Activated T-helper 2 cell treated with anti-CD3 and anti-CD28 coated beads, Interferon-gamma antibody, Interleukin-2, Interleukin-4, amounts not matched to agents 10 μg/mL and 5 μg/mL and 100 μg/mL, durations not matched to agents 14 hours and 24 hours and 36 hours (primary cell): ENCODE measurements at regions not wholly inside any gene's neighbourhood (a gene's known extent, or its start where the extent isn't known, plus 50 kb on each side); places are given as distances from the start of the nearest gene placed in this dataset.
"Not testable (repeated sequence)": the region's sequence is repeated elsewhere in the genome, so short reads cannot be mapped to it uniquely, and the experiment has no call there.

Source experiments
- DNase-seq: peaks from one replicate; pipeline ENCODE4 v3.0.0; 2021; ENCODE audit warnings: low spot score
- H3K27ac Mint-ChIP-seq: one replicate; pipeline ENCODE4 v1.8.0; 2021; ENCODE audit warnings: mixed read lengths
- H3K27me3 Mint-ChIP-seq: one replicate; pipeline ENCODE4 v1.8.0; 2021; ENCODE audit warnings: low read depth, mixed read lengths
- H3K36me3 Mint-ChIP-seq: one replicate; pipeline ENCODE4 v1.8.0; 2021; ENCODE audit warnings: low read depth, mixed read lengths
- H3K4me1 Mint-ChIP-seq: one replicate; pipeline ENCODE4 v1.8.0; 2021; ENCODE audit warnings: low read depth, mixed read lengths
- H3K4me3 Mint-ChIP-seq: one replicate; pipeline ENCODE4 v1.8.0; 2021; ENCODE audit warnings: low read depth, mild to moderate bottlenecking, moderate library complexity, mixed read lengths
- H3K9me3 Mint-ChIP-seq: one replicate; pipeline ENCODE4 v1.8.0; 2021; ENCODE audit warnings: mixed read lengths
- intact Hi-C: fragments of 100-400 bp; cut with micrococcal nuclease; formaldehyde crosslinking; loops from one replicate; pipeline ENCODE4 v1.15.1; 2023

- H3K27me3 Mint-ChIP-seq = no peaks in the 10 kb centered on the region
- DNase-seq = no peak
- H3K27ac Mint-ChIP-seq = no peak overlapping the region
- H3K4me3 Mint-ChIP-seq = no peak overlapping the region
- H3K36me3 Mint-ChIP-seq = no peaks in the 10 kb centered on the region
- H3K4me1 Mint-ChIP-seq = no peaks in the 10 kb centered on the region
- intact Hi-C loops = no loop called here
- peaks cover 3% of the 10 kb centered on the region for H3K9me3 Mint-ChIP-seq
Measured at GRCh38 chr1:163604321-163604720, 282.6 kb downstream of the NUF2 start.

- DNase-seq = no peak
- Mint-ChIP-seq H3K27me3 (no peaks in the 10 kb centered on the region), H3K36me3 (no peaks in the 10 kb centered on the region), H3K4me3 (no peak overlapping the region), H3K27ac (no peak overlapping the region), H3K4me1 (no peaks in the 10 kb centered on the region), H3K9me3 (peaks cover 8% of the 10 kb centered on the region)
- intact Hi-C loops = no loop called here
Measured at GRCh38 chr1:163604896-163605295, 283.1 kb downstream of the NUF2 start.

- Mint-ChIP-seq H3K9me3 (peaks cover 6% of the 10 kb centered on the region), H3K36me3 (no peaks in the 10 kb centered on the region), H3K27ac (no peak overlapping the region), H3K27me3 (no peaks in the 10 kb centered on the region), H3K4me1 (no peaks in the 10 kb centered on the region), H3K4me3 (no peak overlapping the region)
- intact Hi-C loops = no loop called here
- no peak for DNase-seq
Measured at GRCh38 chr1:163608979-163609378, 287.2 kb downstream of the NUF2 start.

GRCh38 chr1:163609858-163610257 lies 288.1 kb downstream of the NUF2 start:
- Mint-ChIP-seq H3K27ac (no peak overlapping the region), H3K9me3 (peaks cover 6% of the 10 kb centered on the region), H3K4me1 (no peaks in the 10 kb centered on the region), H3K27me3 (no peaks in the 10 kb centered on the region), H3K36me3 (no peaks in the 10 kb centered on the region), H3K4me3 (no peak overlapping the region)
- intact Hi-C loops = no loop called here
- no peak for DNase-seq

GRCh38 chr1:163610486-163610885 lies 288.7 kb downstream of the NUF2 start:
- Mint-ChIP-seq H3K27me3 (no peaks in the 10 kb centered on the region), H3K9me3 (peaks cover 6% of the 10 kb centered on the region), H3K36me3 (no peaks in the 10 kb centered on the region), H3K4me3 (no peak overlapping the region), H3K27ac (no peak overlapping the region), H3K4me1 (no peaks in the 10 kb centered on the region)
- no peak for DNase-seq
- intact Hi-C loops = no loop called here

GRCh38 chr1:163614361-163614760 lies 292.6 kb downstream of the NUF2 start:
- Mint-ChIP-seq H3K9me3 (peaks cover 6% of the 10 kb centered on the region), H3K4me1 (no peaks in the 10 kb centered on the region), H3K27me3 (no peaks in the 10 kb centered on the region), H3K27ac (no peak overlapping the region), H3K36me3 (no peaks in the 10 kb centered on the region), H3K4me3 (no peak overlapping the region)
- intact Hi-C loops = no loop called here
- DNase-seq = no peak

GRCh38 chr1:163628034-163628773 lies 306.4 kb downstream of the NUF2 start:
- H3K4me1 Mint-ChIP-seq = no peaks in the 10 kb centered on the region
- no peak for DNase-seq
- no peaks in the 10 kb centered on the region for H3K36me3 Mint-ChIP-seq
- H3K27ac Mint-ChIP-seq = no peak overlapping the region
- intact Hi-C loops = no loop called here
- peaks cover 40% of the 10 kb centered on the region for H3K9me3 Mint-ChIP-seq
- H3K27me3 Mint-ChIP-seq = no peaks in the 10 kb centered on the region
- H3K4me3 Mint-ChIP-seq = no peak overlapping the region

- H3K4me1 Mint-ChIP-seq = no peaks in the 10 kb centered on the region
- H3K27me3 Mint-ChIP-seq = no peaks in the 10 kb centered on the region
- DNase-seq = no peak
- H3K4me3 Mint-ChIP-seq = no peak overlapping the region
- H3K27ac Mint-ChIP-seq = no peak overlapping the region
- H3K36me3 Mint-ChIP-seq = no peaks in the 10 kb centered on the region
- H3K9me3 Mint-ChIP-seq = peaks cover 42% of the 10 kb centered on the region
- intact Hi-C loops = no loop called here
Measured at GRCh38 chr1:163632269-163632668, 310.5 kb downstream of the NUF2 start.

GRCh38 chr1:163633366-163633765 lies 311.6 kb downstream of the NUF2 start:
- intact Hi-C loops = no loop called here
- Mint-ChIP-seq H3K9me3 (peaks cover 42% of the 10 kb centered on the region), H3K27me3 (no peaks in the 10 kb centered on the region), H3K4me1 (no peaks in the 10 kb centered on the region), H3K4me3 (no peak overlapping the region), H3K27ac (no peak overlapping the region), H3K36me3 (no peaks in the 10 kb centered on the region)
- no peak for DNase-seq

- H3K4me3 Mint-ChIP-seq, H3K4me1 Mint-ChIP-seq, H3K27ac Mint-ChIP-seq, H3K27me3 Mint-ChIP-seq, DNase-seq, H3K36me3 Mint-ChIP-seq, intact Hi-C loops: not testable (repeated sequence)
- H3K9me3 Mint-ChIP-seq = peaks cover 17% of the 10 kb centered on the region
Measured at GRCh38 chr1:163645676-163646075, 323.9 kb downstream of the NUF2 start.

GRCh38 chr1:163650624-163651023 lies 328.9 kb downstream of the NUF2 start:
- H3K4me3 Mint-ChIP-seq = no peak overlapping the region
- H3K27me3 Mint-ChIP-seq = no peaks in the 10 kb centered on the region
- intact Hi-C loops = no loop called here
- DNase-seq = no peak
- H3K27ac Mint-ChIP-seq = no peak overlapping the region
- peaks cover 17% of the 10 kb centered on the region for H3K9me3 Mint-ChIP-seq
- no peaks in the 10 kb centered on the region for H3K36me3 Mint-ChIP-seq
- no peaks in the 10 kb centered on the region for H3K4me1 Mint-ChIP-seq

- H3K27me3 Mint-ChIP-seq = no peaks in the 10 kb centered on the region
- no peaks in the 10 kb centered on the region for H3K36me3 Mint-ChIP-seq
- no peaks in the 10 kb centered on the region for H3K4me1 Mint-ChIP-seq
- peaks cover 2% of the 10 kb centered on the region for H3K9me3 Mint-ChIP-seq
- H3K4me3 Mint-ChIP-seq = no peak overlapping the region
- no peak overlapping the region for H3K27ac Mint-ChIP-seq
- DNase-seq = no peak
- intact Hi-C loops = no loop called here
Measured at GRCh38 chr1:163652441-163652840, 330.7 kb downstream of the NUF2 start.

- H3K27ac Mint-ChIP-seq = no peak overlapping the region
- H3K4me1 Mint-ChIP-seq = no peaks in the 10 kb centered on the region
- no peak overlapping the region for H3K4me3 Mint-ChIP-seq
- intact Hi-C loops = no loop called here
- H3K27me3 Mint-ChIP-seq = no peaks in the 10 kb centered on the region
- H3K36me3 Mint-ChIP-seq = no peaks in the 10 kb centered on the region
- H3K9me3 Mint-ChIP-seq = peaks cover 7% of the 10 kb centered on the region
- no peak for DNase-seq
Measured at GRCh38 chr1:163655565-163655964, 333.8 kb downstream of the NUF2 start.
